Pancreas (tissue), 10 donors: ENCODE measurements at regions not wholly inside any gene's neighbourhood (a gene's known extent, or its start where the extent isn't known, plus 50 kb on each side); places are given as distances from the start of the nearest gene placed in this dataset.

Experiments used
- ATAC-seq, 4 donors: fragments of 200-7000 bp; cut with Tn5 transposase; one replicate each; pipeline versions ENCODE4 v1.8.0 to v1.9.1; 2020; ENCODE audit warnings: mild to moderate bottlenecking in 4 of 4, moderate library complexity in 4 of 4
- DNase-seq, 6 donors: peaks; one replicate each; pipeline ENCODE4 v3.0.0-alpha.2; 2020
- FAIRE-seq: peaks from 2 replicates; lab custom pipeline; 2012; peaks lifted over from hg19 to GRCh38; lab: Jason Lieb, UNC
- H3K27ac ChIP-seq, 4 donors: fragments of 200-600 bp; sonication (generic); 1 replicate in 3 of 4; 2 replicates in 1 of 4; pipeline versions ENCODE4 v1.5.0 to v1.8.0; 2020
- H3K27me3 ChIP-seq, 4 donors: fragments of 200-600 bp; one replicate each; pipeline ENCODE4 v1.8.0; 2021
- H3K36me3 ChIP-seq, 3 donors: fragments of 200-600 bp; sonication (generic) in 1 of 3; one replicate each; pipeline versions ENCODE4 v1.5.0 to v1.8.0; 2020 to 2021
- H3K4me1 ChIP-seq, 3 donors: fragments of 200-600 bp; one replicate each; pipeline ENCODE4 v1.8.0; 2021
- H3K4me3 ChIP-seq, 4 donors: fragments of 200-600 bp; sonication (generic) in 2 of 4; one replicate each; pipeline versions ENCODE4 v1.5.0 to v1.8.0; 2020 to 2021
- H3K9me3 ChIP-seq, 4 donors: fragments of 200-600 bp; one replicate each; pipeline ENCODE4 v1.8.0; 2021
- WGBS, 2 donors: extraction: QIAGEN DNeasy Blood & Tissue Kit; methylation state at CpG; one replicate each; pipeline ENCODE4 v1.1.7; 2013; 5-methylcytosine and 5-hydroxymethylcytosine counted together
- intact Hi-C, 3 donors: fragments of 100-400 bp; cut with DNase I; formaldehyde crosslinking; loops; one replicate each; pipeline versions ENCODE4 v1.11.1 to v1.14.2; 2022
- TF ChIP-seq, protein P1 (sequence below), 4 donors: fragments of 200-600 bp; sonication (generic) in 3 of 4; IDR thresholded peaks; one replicate each; pipeline versions ENCODE4 v1.5.0 to v1.8.0; 2021; ENCODE audit warnings: antibody characterized with exemption in 4 of 4
- donor health status: healthy with polysubstance abuse.
- donor health status: DM: no; HTN: no; CAD: no; lungs with moderate emphysema.
- donor health status: DM: no; HTN: no; CAD: no.
- donor health status: control.
- donor health status: control.
- donor health status: Bipolar disorder and iron deficiency.
- donor health status: DM: yes; HTN: yes; CAD: no.
- donor health status: DM: no; HTN: no; CAD: no.
- donor health status: DM: no; HTN: no; CAD: no.
- donor health status: DM: yes; HTN: yes; CAD: no.

- Histone ChIP-seq H3K36me3 (no peaks in the 10 kb centered on the region), H3K9me3 (no peaks in the 10 kb centered on the region), H3K4me1 (no peaks in the 10 kb centered on the region), H3K27me3 (no peaks in the 10 kb centered on the region), H3K4me3 (no peak overlapping the region), H3K27ac (no peak overlapping the region)
- no peak for FAIRE-seq
- TF ChIP-seq, protein P1, sequence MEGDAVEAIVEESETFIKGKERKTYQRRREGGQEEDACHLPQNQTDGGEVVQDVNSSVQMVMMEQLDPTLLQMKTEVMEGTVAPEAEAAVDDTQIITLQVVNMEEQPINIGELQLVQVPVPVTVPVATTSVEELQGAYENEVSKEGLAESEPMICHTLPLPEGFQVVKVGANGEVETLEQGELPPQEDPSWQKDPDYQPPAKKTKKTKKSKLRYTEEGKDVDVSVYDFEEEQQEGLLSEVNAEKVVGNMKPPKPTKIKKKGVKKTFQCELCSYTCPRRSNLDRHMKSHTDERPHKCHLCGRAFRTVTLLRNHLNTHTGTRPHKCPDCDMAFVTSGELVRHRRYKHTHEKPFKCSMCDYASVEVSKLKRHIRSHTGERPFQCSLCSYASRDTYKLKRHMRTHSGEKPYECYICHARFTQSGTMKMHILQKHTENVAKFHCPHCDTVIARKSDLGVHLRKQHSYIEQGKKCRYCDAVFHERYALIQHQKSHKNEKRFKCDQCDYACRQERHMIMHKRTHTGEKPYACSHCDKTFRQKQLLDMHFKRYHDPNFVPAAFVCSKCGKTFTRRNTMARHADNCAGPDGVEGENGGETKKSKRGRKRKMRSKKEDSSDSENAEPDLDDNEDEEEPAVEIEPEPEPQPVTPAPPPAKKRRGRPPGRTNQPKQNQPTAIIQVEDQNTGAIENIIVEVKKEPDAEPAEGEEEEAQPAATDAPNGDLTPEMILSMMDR (IDR thresholded peaks at IDR 0.05) = no peak
- intact Hi-C loops = no loop called here
- ATAC-seq = peak in 2 of 4 donors; percentile 30 to 44
- no peak for DNase-seq
- 52 to 64% methylated on average over 14 of the region's 14 CpGs for WGBS, 2 donors
Measured at GRCh38 chr5:137563646-137564397, 64.7 kb upstream of the SPOCK1 start.

- Histone ChIP-seq H3K36me3 (no peaks in the 10 kb centered on the region), H3K4me3 (no peak overlapping the region), H3K27ac (no peak overlapping the region), H3K9me3 (no peaks in the 10 kb centered on the region), H3K4me1 (no peaks in the 10 kb centered on the region), H3K27me3 (no peaks in the 10 kb centered on the region)
- no peak for ATAC-seq
- TF ChIP-seq, protein P1 (IDR thresholded peaks at IDR 0.05) = no peak
- intact Hi-C loops = no loop called here
- WGBS, 2 donors = 85 to 88% methylated on average over 2 of the region's 2 CpGs
- no peak for DNase-seq
- no peak for FAIRE-seq
Measured at GRCh38 chr5:137563301-137563645, 64.1 kb upstream of the SPOCK1 start.

- TF ChIP-seq, protein P1 (IDR thresholded peaks at IDR 0.05) = no peak
- DNase-seq (no peak), ATAC-seq (no peak), FAIRE-seq (no peak)
- H3K9me3 ChIP-seq = no peaks in the 10 kb centered on the region
- no peak overlapping the region for H3K27ac ChIP-seq
- intact Hi-C loops = no loop called here
- no peaks in the 10 kb centered on the region for H3K4me1 ChIP-seq
- H3K4me3 ChIP-seq = no peak overlapping the region
- no peaks in the 10 kb centered on the region for H3K36me3 ChIP-seq
- H3K27me3 ChIP-seq = no peaks in the 10 kb centered on the region
Measured at GRCh38 chr5:137561608-137562007, 62.5 kb upstream of the SPOCK1 start.

- no peaks in the 10 kb centered on the region for H3K27me3 ChIP-seq
- intact Hi-C loops = no loop called here
- H3K9me3 ChIP-seq = no peaks in the 10 kb centered on the region
- ATAC-seq (no peak), DNase-seq (no peak), FAIRE-seq (no peak)
- H3K36me3 ChIP-seq = no peaks in the 10 kb centered on the region
- H3K27ac ChIP-seq = no peak overlapping the region
- no peaks in the 10 kb centered on the region for H3K4me1 ChIP-seq
- H3K4me3 ChIP-seq = no peak overlapping the region
- TF ChIP-seq, protein P1 (IDR thresholded peaks at IDR 0.05) = no peak
- 63 to 64% methylated on average over 5 of the region's 5 CpGs for WGBS, 2 donors
Measured at GRCh38 chr5:137560420-137560819, 61.3 kb upstream of the SPOCK1 start.
